ENCODE measurements at regions not wholly inside any gene's neighbourhood (a gene's known extent, or its start where the extent isn't known, plus 50 kb on each side); places are given as distances from the start of the nearest gene placed in this dataset.
"Not testable (repeated sequence)": the region's sequence is repeated elsewhere in the genome, so short reads cannot be mapped to it uniquely, and the experiment has no call there.

DNA sequence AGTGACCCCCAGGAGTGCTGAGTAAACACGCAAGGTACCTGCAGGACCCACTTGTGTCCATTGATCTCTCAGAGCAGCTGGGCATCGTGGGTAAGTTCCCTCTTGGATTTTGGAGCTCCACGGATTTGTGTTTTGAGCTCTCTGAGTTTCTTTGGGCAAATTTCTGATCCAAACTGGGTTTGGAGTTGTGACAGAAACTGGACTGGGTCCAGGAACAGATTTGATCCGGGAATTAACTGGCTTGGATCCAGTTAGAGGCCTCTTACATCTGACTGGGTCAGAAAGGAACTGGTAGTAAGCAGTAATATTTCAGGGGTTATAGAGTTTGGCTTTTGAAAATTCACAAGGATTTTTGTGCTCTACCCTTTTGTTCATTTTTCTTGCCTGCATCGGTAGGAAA, 107.0 kb upstream of the PMCH start:
- not testable (repeated sequence) for TF ChIP-seq HDGF (IDR thresholded peaks at IDR 0.05; ENCODE audit: borderline replicate concordance); SP1 (IDR thresholded peaks at IDR 0.05); FOXA1 (IDR thresholded peaks at IDR 0.05); BHLHE40 (IDR thresholded peaks at IDR 0.05; ENCODE audit: borderline replicate concordance); NFRKB (IDR thresholded peaks at IDR 0.05); FOXM1 (IDR thresholded peaks at IDR 0.05; ENCODE audit: borderline replicate concordance); ELF4 (IDR thresholded peaks at IDR 0.05); SUZ12 (IDR thresholded peaks at IDR 0.05); CTBP1 (IDR thresholded peaks at IDR 0.05; ENCODE audit: borderline replicate concordance); ARNT (IDR thresholded peaks at IDR 0.05); PKNOX1 (IDR thresholded peaks at IDR 0.05)

Data from HEK293T (cell line).